ENCODE measurements at regions not wholly inside any gene's neighbourhood (a gene's known extent, or its start where the extent isn't known, plus 50 kb on each side); places are given as distances from the start of the nearest gene placed in this dataset.

DNA sequence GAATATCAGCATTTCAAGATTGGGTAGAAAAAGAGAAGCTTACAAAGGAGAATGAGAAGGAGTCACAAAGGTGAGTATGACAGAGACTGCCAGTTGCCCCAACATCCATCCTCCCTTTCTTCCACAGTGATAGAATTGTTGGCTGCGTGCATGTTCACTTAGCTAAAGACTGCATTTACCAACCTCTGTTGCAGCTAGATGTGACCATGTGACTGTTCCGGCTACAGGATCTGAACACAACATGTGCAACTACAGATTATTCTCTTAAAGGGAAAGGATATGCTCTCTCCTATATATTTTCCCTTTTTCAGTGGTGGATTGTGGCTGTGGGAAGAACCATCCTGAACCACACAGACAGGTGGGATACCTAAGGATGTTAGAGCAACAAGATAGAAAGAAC is 60.5 kb upstream of the ZNRF2 start:
- H3K4me1 ChIP-seq (ENCODE audit: control insufficient read depth in 1 of 2, low read depth in 2 of 2), result peaks cover 13 to 22% of the 10 kb centered on the region in 2 donors
- no peak overlapping the region for H3K4me3 ChIP-seq
- ATAC-seq (ENCODE audit: insufficient number of reproducible peaks, low FRiP score, low read depth), result no peak
- no peak overlapping the region for H3K27ac ChIP-seq
- no peaks in the 10 kb centered on the region for H3K36me3 ChIP-seq
- H3K27me3 ChIP-seq (replicated peaks; ENCODE audit: insufficient read depth), result no peaks in the 10 kb centered on the region
- DNase-seq (ENCODE audit: low spot score), result no peak
- TF ChIP-seq, protein P1, sequence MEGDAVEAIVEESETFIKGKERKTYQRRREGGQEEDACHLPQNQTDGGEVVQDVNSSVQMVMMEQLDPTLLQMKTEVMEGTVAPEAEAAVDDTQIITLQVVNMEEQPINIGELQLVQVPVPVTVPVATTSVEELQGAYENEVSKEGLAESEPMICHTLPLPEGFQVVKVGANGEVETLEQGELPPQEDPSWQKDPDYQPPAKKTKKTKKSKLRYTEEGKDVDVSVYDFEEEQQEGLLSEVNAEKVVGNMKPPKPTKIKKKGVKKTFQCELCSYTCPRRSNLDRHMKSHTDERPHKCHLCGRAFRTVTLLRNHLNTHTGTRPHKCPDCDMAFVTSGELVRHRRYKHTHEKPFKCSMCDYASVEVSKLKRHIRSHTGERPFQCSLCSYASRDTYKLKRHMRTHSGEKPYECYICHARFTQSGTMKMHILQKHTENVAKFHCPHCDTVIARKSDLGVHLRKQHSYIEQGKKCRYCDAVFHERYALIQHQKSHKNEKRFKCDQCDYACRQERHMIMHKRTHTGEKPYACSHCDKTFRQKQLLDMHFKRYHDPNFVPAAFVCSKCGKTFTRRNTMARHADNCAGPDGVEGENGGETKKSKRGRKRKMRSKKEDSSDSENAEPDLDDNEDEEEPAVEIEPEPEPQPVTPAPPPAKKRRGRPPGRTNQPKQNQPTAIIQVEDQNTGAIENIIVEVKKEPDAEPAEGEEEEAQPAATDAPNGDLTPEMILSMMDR (IDR thresholded peaks at IDR 0.05), result no peak
- no peaks in the 10 kb centered on the region for H3K9me3 ChIP-seq

DNA sequence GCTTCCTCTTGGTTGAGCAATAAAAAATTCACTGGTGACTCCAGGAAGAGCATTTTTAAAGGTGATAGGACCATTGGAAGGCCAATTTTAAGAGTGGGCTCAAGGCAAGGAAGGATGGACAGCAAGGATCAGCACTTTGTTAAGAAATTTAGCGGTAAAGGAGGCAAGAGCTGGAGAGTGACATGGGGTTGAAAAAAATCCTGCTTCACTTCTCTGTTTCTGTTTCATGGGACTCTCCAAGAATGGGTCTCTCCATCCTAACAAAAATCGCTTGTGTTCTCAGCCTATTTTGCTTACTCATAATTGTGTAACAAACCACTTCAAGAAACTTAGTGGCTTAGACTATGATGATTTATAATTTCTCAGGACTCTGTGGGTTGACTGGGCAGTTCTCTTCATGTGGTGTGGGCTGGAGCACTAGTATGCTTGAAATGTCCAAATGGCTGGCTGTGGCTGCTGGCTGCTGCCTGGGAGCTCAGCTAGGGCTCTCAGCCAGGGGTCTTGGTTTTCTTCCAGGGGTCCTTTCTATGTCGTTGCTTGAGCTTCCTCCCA is 59.8 kb upstream of the ZNRF2 start:
- Histone ChIP-seq H3K27ac (peak overlapping the region in 1 of 2 donors; percentile 83), H3K36me3 (no peaks in the 10 kb centered on the region), H3K27me3 (replicated peaks; ENCODE audit: insufficient read depth) (no peaks in the 10 kb centered on the region), H3K4me3 (no peak overlapping the region), H3K4me1 (ENCODE audit: control insufficient read depth in 1 of 2, low read depth in 2 of 2) (peaks cover 13 to 22% of the 10 kb centered on the region in 2 donors), H3K9me3 (no peaks in the 10 kb centered on the region)
- TF ChIP-seq, protein P1 (IDR thresholded peaks at IDR 0.05), result no peak
- ATAC-seq (ENCODE audit: insufficient number of reproducible peaks, low FRiP score, low read depth) (no peak), DNase-seq (ENCODE audit: low spot score) (no peak)

DNA sequence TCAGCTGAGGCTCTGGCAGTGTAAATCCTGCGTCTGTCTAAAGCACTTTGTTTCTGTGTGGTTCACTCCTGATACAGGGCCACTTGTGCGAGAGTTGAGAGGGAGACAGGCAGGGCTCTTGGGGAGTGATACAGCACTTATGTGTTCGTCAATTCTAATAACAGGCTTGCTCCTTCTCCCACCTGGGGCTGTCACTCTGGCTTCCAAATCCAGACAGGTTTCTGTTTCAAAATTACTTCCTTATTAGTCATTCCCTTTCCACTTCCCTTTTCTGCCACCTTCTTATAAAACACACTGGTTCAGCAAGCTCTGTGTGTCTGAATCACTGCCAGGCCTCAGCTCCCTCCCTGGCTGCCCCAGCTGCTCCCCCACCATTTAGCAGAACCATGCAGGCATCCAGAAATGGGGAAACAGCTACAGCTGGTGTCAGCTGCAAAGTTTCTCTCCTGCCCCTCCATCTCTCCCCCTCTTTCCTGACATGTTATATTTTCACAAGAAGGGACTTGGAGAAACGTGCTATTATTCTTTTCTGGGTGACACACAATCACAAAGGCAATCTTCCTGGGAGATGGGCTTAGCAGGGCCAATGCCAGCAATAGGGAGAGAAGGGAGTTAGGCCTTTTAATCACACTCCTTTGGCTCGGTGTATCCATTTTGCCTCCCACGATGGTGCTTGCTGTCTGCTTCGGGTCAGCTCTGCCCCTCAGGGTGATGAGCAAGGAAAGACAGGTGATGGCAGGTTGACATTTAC is 58.4 kb upstream of the ZNRF2 start:
- DNase-seq (ENCODE audit: low spot score) (no peak), ATAC-seq (ENCODE audit: insufficient number of reproducible peaks, low FRiP score, low read depth) (peak; percentile 62)
- TF ChIP-seq, protein P1 (IDR thresholded peaks at IDR 0.05), result no peak
- Histone ChIP-seq H3K4me1 (ENCODE audit: control insufficient read depth in 1 of 2, low read depth in 2 of 2) (peaks cover 13 to 22% of the 10 kb centered on the region in 2 donors), H3K27ac (peak overlapping the region; percentile 46 to 83), H3K4me3 (peak overlapping the region; percentile 44), H3K27me3 (replicated peaks; ENCODE audit: insufficient read depth) (no peaks in the 10 kb centered on the region), H3K9me3 (no peaks in the 10 kb centered on the region), H3K36me3 (no peaks in the 10 kb centered on the region)

DNA sequence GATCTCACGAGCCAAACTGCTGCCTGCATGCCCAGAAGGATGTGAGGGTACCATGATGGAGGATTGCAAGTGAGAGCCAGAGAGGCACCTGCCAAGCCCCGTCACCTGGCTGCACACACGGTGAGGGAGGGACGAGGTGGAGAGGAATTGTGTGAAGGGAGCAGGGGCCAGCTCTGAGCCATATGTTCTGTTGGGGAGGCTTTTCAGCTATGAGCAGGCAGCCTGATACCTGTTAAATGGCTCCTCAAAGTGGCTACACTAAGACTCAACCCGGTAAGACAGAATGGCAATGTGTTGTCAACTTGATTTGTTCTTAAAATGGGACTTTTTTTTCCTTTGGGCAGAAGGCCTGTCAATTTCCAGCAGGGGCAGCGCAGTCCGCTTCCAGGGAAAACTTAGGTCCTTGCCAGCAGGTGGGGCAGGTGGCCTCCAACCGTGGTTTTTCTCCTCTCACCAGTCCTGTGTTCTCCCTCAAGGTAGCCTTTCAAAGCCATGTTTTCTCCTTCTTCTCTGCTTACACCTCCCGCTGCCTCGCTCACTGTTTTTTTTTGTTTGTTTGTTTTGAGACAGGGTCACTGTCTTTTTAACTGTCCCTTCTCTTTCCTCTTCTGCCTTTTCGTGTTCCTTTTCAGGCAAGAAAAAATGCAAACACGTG is 57.7 kb upstream of the ZNRF2 start:
- DNase-seq (ENCODE audit: low spot score) (no peak), ATAC-seq (ENCODE audit: insufficient number of reproducible peaks, low FRiP score, low read depth) (no peak)
- no peak overlapping the region for H3K4me3 ChIP-seq
- no peaks in the 10 kb centered on the region for H3K36me3 ChIP-seq
- H3K27ac ChIP-seq, result peak overlapping the region in 1 of 2 donors; percentile 83
- no peaks in the 10 kb centered on the region for H3K27me3 ChIP-seq (replicated peaks; ENCODE audit: insufficient read depth)
- no peaks in the 10 kb centered on the region for H3K9me3 ChIP-seq
- peaks cover 13 to 22% of the 10 kb centered on the region in 2 donors for H3K4me1 ChIP-seq (ENCODE audit: control insufficient read depth in 1 of 2, low read depth in 2 of 2)
- TF ChIP-seq, protein P1 (IDR thresholded peaks at IDR 0.05), result no peak

DNA sequence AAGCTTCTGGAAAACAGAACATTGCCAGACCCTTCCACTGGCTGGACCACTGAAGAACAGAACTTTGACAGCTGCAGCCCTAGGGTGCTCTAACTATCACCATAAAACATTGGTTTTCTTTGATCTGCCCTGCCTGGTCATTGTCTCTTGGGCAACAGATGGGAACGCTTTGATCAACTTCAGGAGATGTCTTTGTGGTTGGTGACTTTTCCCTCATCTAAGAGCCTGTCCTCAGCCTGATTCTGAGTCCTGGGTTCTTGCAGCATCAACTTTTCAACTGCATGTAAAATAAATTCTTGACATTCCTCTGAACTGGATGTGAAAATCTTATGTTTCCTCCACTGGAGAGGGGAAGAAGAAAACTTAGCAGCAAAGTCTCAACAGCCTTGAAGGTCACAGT is 53.1 kb upstream of the ZNRF2 start:
- no peak for ATAC-seq (ENCODE audit: insufficient number of reproducible peaks, low FRiP score, low read depth)
- TF ChIP-seq, protein P1 (IDR thresholded peaks at IDR 0.05), result no peak
- no peak for DNase-seq (ENCODE audit: low spot score)
- H3K36me3 ChIP-seq, result no peaks in the 10 kb centered on the region
- H3K9me3 ChIP-seq, result no peaks in the 10 kb centered on the region
- H3K4me1 ChIP-seq (ENCODE audit: control insufficient read depth in 1 of 2, low read depth in 2 of 2), result peaks cover 1 to 6% of the 10 kb centered on the region in 2 donors
- H3K27ac ChIP-seq, result no peak overlapping the region
- H3K27me3 ChIP-seq (replicated peaks; ENCODE audit: insufficient read depth), result no peaks in the 10 kb centered on the region
- H3K4me3 ChIP-seq, result no peak overlapping the region
